ENCODE measurements at regions not wholly inside any gene's neighbourhood (a gene's known extent, or its start where the extent isn't known, plus 50 kb on each side); places are given as distances from the start of the nearest gene placed in this dataset.

DNA sequence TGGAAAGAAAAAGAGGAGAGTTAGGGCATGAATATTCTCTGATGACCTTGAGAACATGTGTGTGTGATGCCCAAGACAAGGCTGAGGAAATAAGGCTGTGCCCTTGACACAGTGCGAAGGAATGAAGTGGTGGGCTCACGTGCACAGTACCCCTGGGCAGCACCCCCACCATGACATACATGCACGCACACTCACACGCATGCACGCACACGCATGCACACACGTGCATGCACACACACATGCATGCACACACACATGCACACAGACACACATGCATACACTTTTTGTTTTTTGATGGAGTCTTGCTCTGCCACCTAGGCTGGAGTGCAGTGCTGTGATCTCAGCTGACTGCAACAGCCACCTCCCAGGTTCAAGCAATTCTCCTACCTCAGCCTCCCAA, 118.1 kb downstream of the GATA3 start:
- Histone ChIP-seq H3K27ac (ENCODE audit: low read depth, low read length) (no peak overlapping the region), H4K20me1 (ENCODE audit: control insufficient read depth, insufficient read depth, low read depth, low read length) (no peaks in the 10 kb centered on the region), H3K9me2 (replicated peaks; ENCODE audit: control insufficient read depth, low read length) (no peaks in the 10 kb centered on the region), H3K4me2 (ENCODE audit: low read length) (no peak overlapping the region), H3K4me1 (ENCODE audit: control insufficient read depth, low read length) (no peaks in the 10 kb centered on the region), H3F3A (ENCODE audit: control insufficient read depth, insufficient read depth) (no peaks in the 10 kb centered on the region), H3K4me3 (ENCODE audit: low read length) (no peak overlapping the region), H3K36me3 (ENCODE audit: control insufficient read depth, low read length) (no peaks in the 10 kb centered on the region), H3K79me2 (ENCODE audit: control insufficient read depth, low read length) (no peaks in the 10 kb centered on the region), H3K9me3 (ENCODE audit: control insufficient read depth, insufficient read depth, low read length) (peaks cover 5% of the 10 kb centered on the region; the same call in 1 of the 2 replicates), H3K27me3 (ENCODE audit: control insufficient read depth, low read length) (no peaks in the 10 kb centered on the region)
- no peak for TF ChIP-seq EZH2phosphoT487 (IDR thresholded peaks at IDR 0.05; ENCODE audit: borderline replicate concordance, low read length)
- TF ChIP-seq, protein P1, sequence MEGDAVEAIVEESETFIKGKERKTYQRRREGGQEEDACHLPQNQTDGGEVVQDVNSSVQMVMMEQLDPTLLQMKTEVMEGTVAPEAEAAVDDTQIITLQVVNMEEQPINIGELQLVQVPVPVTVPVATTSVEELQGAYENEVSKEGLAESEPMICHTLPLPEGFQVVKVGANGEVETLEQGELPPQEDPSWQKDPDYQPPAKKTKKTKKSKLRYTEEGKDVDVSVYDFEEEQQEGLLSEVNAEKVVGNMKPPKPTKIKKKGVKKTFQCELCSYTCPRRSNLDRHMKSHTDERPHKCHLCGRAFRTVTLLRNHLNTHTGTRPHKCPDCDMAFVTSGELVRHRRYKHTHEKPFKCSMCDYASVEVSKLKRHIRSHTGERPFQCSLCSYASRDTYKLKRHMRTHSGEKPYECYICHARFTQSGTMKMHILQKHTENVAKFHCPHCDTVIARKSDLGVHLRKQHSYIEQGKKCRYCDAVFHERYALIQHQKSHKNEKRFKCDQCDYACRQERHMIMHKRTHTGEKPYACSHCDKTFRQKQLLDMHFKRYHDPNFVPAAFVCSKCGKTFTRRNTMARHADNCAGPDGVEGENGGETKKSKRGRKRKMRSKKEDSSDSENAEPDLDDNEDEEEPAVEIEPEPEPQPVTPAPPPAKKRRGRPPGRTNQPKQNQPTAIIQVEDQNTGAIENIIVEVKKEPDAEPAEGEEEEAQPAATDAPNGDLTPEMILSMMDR (IDR thresholded peaks at IDR 0.05; ENCODE audit: low read depth, low read length, poor library complexity, severe bottlenecking): no peak

DNA sequence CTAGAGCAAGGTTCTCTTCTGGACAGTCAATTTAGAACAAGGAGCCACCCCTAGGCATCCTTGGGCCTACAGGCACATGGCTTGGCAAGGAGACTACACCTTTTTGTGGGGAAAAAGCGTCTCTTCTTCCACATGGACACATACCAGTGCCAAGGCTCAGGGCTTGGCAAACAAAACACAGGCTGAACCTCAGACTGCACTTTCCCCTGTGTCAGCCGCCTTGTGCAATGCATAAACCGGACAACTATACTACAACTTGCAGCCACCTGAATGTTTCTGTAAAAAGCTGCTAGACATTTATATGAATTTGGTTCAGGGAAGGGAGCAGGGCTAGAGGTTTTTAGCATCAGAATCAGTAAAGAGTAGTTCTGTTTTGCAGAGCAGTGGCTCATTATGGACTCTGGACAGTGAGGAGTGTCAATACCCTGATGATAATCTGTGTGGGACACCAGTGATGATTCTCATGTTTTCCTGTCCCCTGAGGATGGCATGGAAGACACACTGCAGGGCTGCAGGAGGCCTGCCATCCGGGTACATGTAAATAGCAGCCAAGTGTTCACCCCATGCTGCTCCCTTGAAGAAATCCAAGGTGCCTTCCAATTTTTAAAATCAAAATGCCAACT, 118.9 kb downstream of the GATA3 start:
- TF ChIP-seq, protein P1 (IDR thresholded peaks at IDR 0.05; ENCODE audit: low read depth, low read length, poor library complexity, severe bottlenecking): no peak
- no peak for TF ChIP-seq EZH2phosphoT487 (IDR thresholded peaks at IDR 0.05; ENCODE audit: borderline replicate concordance, low read length)
- no peak overlapping the region for H3K27ac ChIP-seq (ENCODE audit: low read depth, low read length)

DNA sequence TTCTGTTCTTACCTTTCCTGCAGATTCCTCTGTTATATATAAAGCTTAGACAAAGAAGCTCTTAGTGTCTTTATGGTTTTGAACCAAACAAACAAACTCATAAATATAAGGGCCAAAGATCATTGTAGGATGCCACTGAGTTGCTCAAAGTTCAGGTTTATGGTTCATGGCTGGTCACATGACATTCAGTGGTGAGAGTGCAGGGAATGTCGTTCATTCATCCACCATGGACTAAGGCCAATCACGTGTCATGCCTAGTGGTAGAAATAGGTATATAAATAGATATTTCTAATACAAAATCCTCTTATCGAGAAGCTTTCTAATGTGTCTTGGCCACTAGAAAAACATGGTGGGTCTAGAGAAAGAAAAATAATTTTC, 119.4 kb downstream of the GATA3 start:
- no peaks in the 10 kb centered on the region for H3F3A ChIP-seq (ENCODE audit: control insufficient read depth, insufficient read depth)
- H3K36me3 ChIP-seq (ENCODE audit: control insufficient read depth, low read length): no peaks in the 10 kb centered on the region
- no peaks in the 10 kb centered on the region for H3K27me3 ChIP-seq (ENCODE audit: control insufficient read depth, low read length)
- H4K20me1 ChIP-seq (ENCODE audit: control insufficient read depth, insufficient read depth, low read depth, low read length): no peaks in the 10 kb centered on the region
- no peaks in the 10 kb centered on the region for H3K79me2 ChIP-seq (ENCODE audit: control insufficient read depth, low read length)
- no peak overlapping the region for H3K4me2 ChIP-seq (ENCODE audit: low read length)
- H3K9me2 ChIP-seq (replicated peaks; ENCODE audit: control insufficient read depth, low read length): no peaks in the 10 kb centered on the region
- TF ChIP-seq EZH2phosphoT487 (IDR thresholded peaks at IDR 0.05; ENCODE audit: borderline replicate concordance, low read length): no peak
- TF ChIP-seq, protein P1 (IDR thresholded peaks at IDR 0.05; ENCODE audit: low read depth, low read length, poor library complexity, severe bottlenecking): no peak
- H3K4me3 ChIP-seq (ENCODE audit: low read length): no peak overlapping the region
- no peaks in the 10 kb centered on the region for H3K4me1 ChIP-seq (ENCODE audit: control insufficient read depth, low read length)
- no peaks in the 10 kb centered on the region; the same call in 1 of the 2 replicates for H3K9me3 ChIP-seq (ENCODE audit: control insufficient read depth, insufficient read depth, low read length)
- no peak overlapping the region for H3K27ac ChIP-seq (ENCODE audit: low read depth, low read length)

More for the DNA sequence above, 118.9 kb downstream of the GATA3 start:
- Histone ChIP-seq H3K9me3 (ENCODE audit: control insufficient read depth, insufficient read depth, low read length) (peaks cover 5% of the 10 kb centered on the region; the same call in 1 of the 2 replicates), H3K27me3 (ENCODE audit: control insufficient read depth, low read length) (no peaks in the 10 kb centered on the region), H3K79me2 (ENCODE audit: control insufficient read depth, low read length) (no peaks in the 10 kb centered on the region), H3K4me2 (ENCODE audit: low read length) (no peak overlapping the region), H3K4me1 (ENCODE audit: control insufficient read depth, low read length) (no peaks in the 10 kb centered on the region), H3K36me3 (ENCODE audit: control insufficient read depth, low read length) (no peaks in the 10 kb centered on the region), H3K9me2 (replicated peaks; ENCODE audit: control insufficient read depth, low read length) (no peaks in the 10 kb centered on the region), H3F3A (ENCODE audit: control insufficient read depth, insufficient read depth) (no peaks in the 10 kb centered on the region), H3K4me3 (ENCODE audit: low read length) (no peak overlapping the region), H4K20me1 (ENCODE audit: control insufficient read depth, insufficient read depth, low read depth, low read length) (no peaks in the 10 kb centered on the region)

Data from DOHH2 (cell line).